ENCODE measurements at regions not wholly inside any gene's neighbourhood (a gene's known extent, or its start where the extent isn't known, plus 50 kb on each side); places are given as distances from the start of the nearest gene placed in this dataset.

- no peak for FAIRE-seq
Measured at GRCh38 chr1:101317590-101317989, 80.8 kb downstream of the S1PR1 start.

- FAIRE-seq: no peak
Measured at GRCh38 chr1:101323535-101323934, 86.7 kb downstream of the S1PR1 start.

GRCh38 chr1:101325144-101325543 is 88.3 kb downstream of the S1PR1 start:
- FAIRE-seq: no peak

GRCh38 chr1:101330427-101331130 is 93.8 kb downstream of the S1PR1 start:
- no peak for FAIRE-seq

GRCh38 chr1:101331794-101332193 is 95.0 kb downstream of the S1PR1 start:
- no peak for FAIRE-seq

- FAIRE-seq: no peak
Measured at GRCh38 chr1:101332633-101333032, 95.8 kb downstream of the S1PR1 start.

GRCh38 chr1:101333186-101333585 is 96.4 kb downstream of the S1PR1 start:
- FAIRE-seq: no peak

- FAIRE-seq: no peak
Measured at GRCh38 chr1:101337968-101338367, 101.1 kb downstream of the S1PR1 start.

GRCh38 chr1:101338714-101339430 is 102.1 kb downstream of the S1PR1 start:
- FAIRE-seq: no peak

- no peak for FAIRE-seq
Measured at GRCh38 chr1:101344745-101345144, 107.9 kb downstream of the S1PR1 start.

GRCh38 chr1:101346419-101346818 is 109.6 kb downstream of the S1PR1 start:
- no peak for FAIRE-seq

GRCh38 chr1:101356013-101356412 is 119.2 kb downstream of the S1PR1 start:
- no peak for FAIRE-seq

GRCh38 chr1:101356604-101357443 is 120.0 kb downstream of the S1PR1 start:
- FAIRE-seq: no peak

GRCh38 chr1:101357444-101357986 is 120.7 kb downstream of the S1PR1 start:
- FAIRE-seq: peak; percentile 66

- no peak for FAIRE-seq
Measured at GRCh38 chr1:101360506-101360905, 123.7 kb downstream of the S1PR1 start.

GRCh38 chr1:101363891-101364318 is 127.1 kb downstream of the S1PR1 start:
- FAIRE-seq: no peak

- no peak for FAIRE-seq
Measured at GRCh38 chr1:101364370-101365120, 127.7 kb downstream of the S1PR1 start.

- no peak for FAIRE-seq
Measured at GRCh38 chr1:101365186-101365585, 128.4 kb downstream of the S1PR1 start.

- FAIRE-seq: no peak
Measured at GRCh38 chr1:101365878-101366277, 129.1 kb downstream of the S1PR1 start.

- no peak for FAIRE-seq
Measured at GRCh38 chr1:101366513-101367215, 129.8 kb downstream of the S1PR1 start.

GRCh38 chr1:101367630-101368029 is 130.8 kb downstream of the S1PR1 start:
- FAIRE-seq: no peak

- no peak for FAIRE-seq
Measured at GRCh38 chr1:101370488-101370887, 133.7 kb downstream of the S1PR1 start.

All from G401.6 (cell line).